Endothelial cell of umbilical vein (primary cell): ENCODE measurements at regions not wholly inside any gene's neighbourhood (a gene's known extent, or its start where the extent isn't known, plus 50 kb on each side); places are given as distances from the start of the nearest gene placed in this dataset.
"Not testable (repeated sequence)": the region's sequence is repeated elsewhere in the genome, so short reads cannot be mapped to it uniquely, and the experiment has no call there.

ENCODE experiments used
- BruUV-seq: library from RNA; stranded (reverse); fragments of 400-500 nt; replicated peaks from 2 replicates; lab custom pipeline; 2021; lab: Mats Ljungman, UMichigan
- CTCF ChIA-PET: fragments of 300-600, 350-600 bp; sonication (Branson Sonifier 250); formaldehyde crosslinking; loops from one replicate; lab custom pipeline; 2021; ENCODE audit warnings: antibody characterized with exemption, inconsistent platforms; lab: Charles Lee
- POLR2A ChIA-PET: fragments of 300-600, 350-600 bp; sonication (Branson Sonifier 250); formaldehyde crosslinking; loops from one replicate; lab custom pipeline; 2021; ENCODE audit warnings: antibody characterized with exemption, inconsistent platforms; lab: Charles Lee
- DNase-seq: peaks from one replicate; pipeline ENCODE4 v3.0.0-alpha.2; 2011; ENCODE audit warnings: low read depth, low spot score
- FAIRE-seq: peaks from 2 replicates; lab custom pipeline; 2011; peaks lifted over from hg19 to GRCh38; lab: Jason Lieb, UNC
- H2AFZ ChIP-seq: 2 replicates; pipeline ENCODE4 v1.6.0; 2012; ENCODE audit warnings: low read depth, low read length, control low read depth, inconsistent platforms
- H3K27ac ChIP-seq: 2 replicates; pipeline ENCODE4 v1.5.1; 2011; ENCODE audit warnings: low read depth, mild to moderate bottlenecking, control low read depth, low read length, moderate library complexity; ENCODE audit not compliant: insufficient read depth
- H3K27me3 ChIP-seq, 2 experiments: 2 replicates each; pipeline versions ENCODE4 v1.6.0 to v1.6.1; 2011; ENCODE audit warnings: low read length in 2 of 2, mixed read lengths in 1 of 2; ENCODE audit not compliant: control insufficient read depth in 2 of 2, insufficient read depth in 2 of 2
- H3K36me3 ChIP-seq, 2 experiments: 2 replicates in 1 of 2; 3 replicates in 1 of 2; pipeline ENCODE4 v1.5.1; 2011; ENCODE audit warnings: low read length in 2 of 2, mild to moderate bottlenecking in 1 of 2, moderate library complexity in 1 of 2; ENCODE audit not compliant: control insufficient read depth in 2 of 2, insufficient read depth in 2 of 2; ENCODE audit errors: extremely low read depth in 1 of 2
- H3K4me1 ChIP-seq: 3 replicates; pipeline ENCODE4 v1.5.1; 2011; ENCODE audit warnings: mild to moderate bottlenecking, low read length; ENCODE audit not compliant: control insufficient read depth, insufficient read depth; ENCODE audit errors: extremely low read depth
- H3K4me2 ChIP-seq: 2 replicates; pipeline ENCODE4 v1.6.1; 2011; ENCODE audit warnings: low read length, control low read depth, mixed read lengths; ENCODE audit not compliant: insufficient read depth
- H3K4me3 ChIP-seq, 3 experiments: fragments of 200-600 bp in 1 of 3; sonication (generic), shearing (Covaris generic) in 1 of 3; replicated peaks in 1 of 3; 2 replicates each; pipeline ENCODE4 v1.5.1; 2011 to 2016; ENCODE audit warnings: control low read depth in 3 of 3, low read length in 3 of 3, mild to moderate bottlenecking in 2 of 3, inconsistent platforms in 1 of 3, low read depth in 1 of 3, moderate library complexity in 1 of 3; ENCODE audit not compliant: insufficient read depth in 1 of 3
- H3K79me2 ChIP-seq: 2 replicates; pipeline ENCODE4 v1.6.0; 2012; ENCODE audit warnings: low read length, inconsistent platforms; ENCODE audit not compliant: control insufficient read depth, insufficient read depth
- H3K9ac ChIP-seq: replicated peaks from 2 replicates; pipeline ENCODE3; 2011; ENCODE audit warnings: low read length, control low read depth; ENCODE audit not compliant: insufficient read depth; ENCODE audit errors: extremely low read depth
- H3K9me1 ChIP-seq: replicated peaks from 3 replicates; pipeline ENCODE4 v1.6.0; 2011; ENCODE audit warnings: mild to moderate bottlenecking, low read length; ENCODE audit not compliant: control insufficient read depth, insufficient read depth; ENCODE audit errors: extremely low read depth
- H3K9me3 ChIP-seq: replicated peaks from 2 replicates; pipeline ENCODE4 v1.5.1; 2012; ENCODE audit warnings: low read length, inconsistent platforms; ENCODE audit not compliant: control insufficient read depth, insufficient read depth
- H4K20me1 ChIP-seq: replicated peaks from 2 replicates; pipeline ENCODE3; 2011; ENCODE audit warnings: mild to moderate bottlenecking, low read length; ENCODE audit not compliant: control insufficient read depth, insufficient read depth; ENCODE audit errors: extremely low read depth
- dilution Hi-C: fragments of 300-500 bp; cut with MboI; formaldehyde crosslinking; loops from one replicate; pipeline ENCODE4 v1.15.0; 2019; ENCODE audit warnings: low sequenced_read_pairs; ENCODE audit not compliant: extremely low pct_ligation_motif_present
- intact Hi-C: fragments of 100-400 bp; cut with micrococcal nuclease; formaldehyde crosslinking; loops from one replicate; pipeline ENCODE4 v1.10.0; 2022

DNA sequence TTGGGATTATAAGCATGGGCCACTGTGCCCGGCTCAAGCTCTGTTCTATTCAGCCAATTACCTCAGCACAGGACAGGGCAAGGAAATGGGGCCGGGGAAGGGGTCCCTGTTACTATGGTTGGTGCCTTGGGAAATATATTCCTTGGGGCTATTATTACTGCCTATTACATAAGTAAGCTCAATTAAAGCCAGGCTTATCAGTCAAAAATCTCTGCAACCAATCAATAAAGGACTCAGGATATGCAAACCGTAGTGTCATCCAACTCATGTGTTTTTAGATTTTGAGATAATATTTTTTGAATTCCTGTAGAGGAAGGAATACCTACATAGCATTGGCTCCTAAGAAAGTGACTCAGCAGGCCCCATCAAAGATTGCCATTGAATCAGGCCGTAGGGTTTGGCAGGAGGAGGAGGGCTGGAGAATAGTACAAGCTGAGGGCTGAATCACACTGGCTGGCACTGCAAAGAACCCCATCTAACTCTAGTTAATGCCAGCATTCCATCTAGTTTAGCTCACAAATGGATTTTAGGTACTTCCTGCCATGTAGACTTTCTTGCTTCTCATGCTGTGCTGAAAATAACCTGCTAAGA is 50.5 kb upstream of the LANCL3 start:
- BruUV-seq, DNase-seq, dilution Hi-C loops, H4K20me1 ChIP-seq, POLR2A ChIA-PET, intact Hi-C loops, CTCF ChIA-PET, H3K9me1 ChIP-seq, H3K4me3 ChIP-seq, H3K79me2 ChIP-seq, H3K9me3 ChIP-seq, FAIRE-seq, H3K27ac ChIP-seq, H3K9ac ChIP-seq, H3K4me1 ChIP-seq, H3K27me3 ChIP-seq, H2AFZ ChIP-seq, H3K4me2 ChIP-seq, H3K36me3 ChIP-seq: not testable (repeated sequence)
